Esophagus squamous epithelium (tissue), 5 donors: ENCODE measurements at regions not wholly inside any gene's neighbourhood (a gene's known extent, or its start where the extent isn't known, plus 50 kb on each side); places are given as distances from the start of the nearest gene placed in this dataset.

Experiments
- DNase-seq: peaks from one replicate; lab custom pipeline; 2025; lab: John Stamatoyannopoulos, UW
- H3K27ac ChIP-seq, 4 donors: fragments of 200-600 bp; sonication (generic); one replicate each; pipeline ENCODE4 v1.5.1; 2016 to 2019; ENCODE audit warnings: mild to moderate bottlenecking in 1 of 4
- H3K27me3 ChIP-seq, 4 donors: fragments of 200-600 bp; sonication (generic); 1 replicate in 3 of 4; 2 replicates in 1 of 4; pipeline versions ENCODE4 v1.5.1 to v1.6.0; 2017 to 2021; ENCODE audit warnings: antibody characterized with exemption in 1 of 4
- H3K36me3 ChIP-seq, 3 donors: fragments of 200-600 bp; sonication (generic); one replicate each; pipeline ENCODE4 v1.5.1; 2016 to 2019
- H3K4me1 ChIP-seq, 3 donors: fragments of 200-600 bp; sonication (generic); one replicate each; pipeline ENCODE4 v1.5.1; 2017 to 2019
- H3K4me3 ChIP-seq, 4 donors: fragments of 200-600 bp; sonication (generic); 1 replicate in 3 of 4; 2 replicates in 1 of 4; pipeline ENCODE4 v1.5.1; 2016 to 2019; ENCODE audit warnings: mild to moderate bottlenecking in 2 of 4, moderate library complexity in 1 of 4
- H3K9me3 ChIP-seq, 3 donors: fragments of 200-600 bp; sonication (generic); one replicate each; pipeline ENCODE4 v1.5.1; 2016 to 2019
- CTCF ChIP-seq, 6 experiments: fragments of 450-650 bp in 4 of 6; fragments of 200-600 bp in 2 of 6; sonication (generic) in 2 of 6; IDR thresholded peaks; one replicate each; pipeline ENCODE4 v1.5.1; 2016 to 2019; ENCODE audit warnings: antibody characterized with exemption in 6 of 6, mild to moderate bottlenecking in 4 of 6, moderate library complexity in 4 of 6
- POLR2A ChIP-seq, 4 donors: fragments of 450-650 bp; IDR thresholded peaks; one replicate each; pipeline ENCODE4 v1.6.1; 2017; ENCODE audit warnings: antibody characterized with exemption in 4 of 4, mild to moderate bottlenecking in 4 of 4, moderate library complexity in 3 of 4
- WGBS, 2 donors: methylation state at CpG; one replicate each; pipeline ENCODE4 v1.1.5; 2018; 5-methylcytosine and 5-hydroxymethylcytosine counted together
- intact Hi-C: fragments of 100-400 bp; cut with DNase I; formaldehyde crosslinking; loops from one replicate; pipeline ENCODE4 v1.15.0; 2022
- donor health status: DM: yes; HTN: yes; CAD: no.

- intact Hi-C loops = no loop called here
- H3K4me1 ChIP-seq = no peaks in the 10 kb centered on the region
- 77 to 88% methylated on average over 13 to 16 of the region's 30 CpGs for WGBS, 2 donors
- H3K27ac ChIP-seq = no peak overlapping the region
- H3K4me3 ChIP-seq = no peak overlapping the region
- TF ChIP-seq POLR2A (IDR thresholded peaks at IDR 0.05) (no peak), CTCF (IDR thresholded peaks at IDR 0.05) (no peak)
- H3K27me3 ChIP-seq = peaks cover 0 to 24% (median 0%) of the 10 kb centered on the region in 4 donors
- no peak for DNase-seq
- H3K9me3 ChIP-seq = peaks cover 0 to 7% (median 0%) of the 10 kb centered on the region in 3 donors
- H3K36me3 ChIP-seq = no peaks in the 10 kb centered on the region
These were observed 218.6 kb downstream of the KIF26A start for GRCh38 chr14:104356738-104357688.

- no peak for DNase-seq
- 83 to 87% methylated on average over 5 to 18 of the region's 33 CpGs for WGBS, 2 donors
These were observed 219.5 kb downstream of the KIF26A start for GRCh38 chr14:104357689-104358527.

GRCh38 chr14:104358528-104359300 is 220.3 kb downstream of the KIF26A start:
- Histone ChIP-seq H3K4me1 (no peaks in the 10 kb centered on the region), H3K36me3 (no peaks in the 10 kb centered on the region), H3K4me3 (no peak overlapping the region), H3K27ac (no peak overlapping the region), H3K9me3 (no peaks in the 10 kb centered on the region), H3K27me3 (peaks cover 0 to 29% (median 0%) of the 10 kb centered on the region in 4 donors)
- TF ChIP-seq POLR2A (IDR thresholded peaks at IDR 0.05) (no peak), CTCF (IDR thresholded peaks at IDR 0.05) (no peak)
- intact Hi-C loops = no loop called here
- no peak for DNase-seq
- 60 to 75% methylated on average over 2 of the region's 18 CpGs for WGBS, 2 donors

More at GRCh38 chr14:104357689-104358527, 219.5 kb downstream of the KIF26A start:
- H3K27me3 ChIP-seq = peaks cover 0 to 27% (median 0%) of the 10 kb centered on the region in 4 donors
- H3K9me3 ChIP-seq = peaks cover 0 to 1% (median 0%) of the 10 kb centered on the region in 3 donors
- no peak overlapping the region for H3K4me3 ChIP-seq
- intact Hi-C loops = no loop called here
- no peaks in the 10 kb centered on the region for H3K36me3 ChIP-seq
- H3K4me1 ChIP-seq = no peaks in the 10 kb centered on the region
- TF ChIP-seq CTCF (IDR thresholded peaks at IDR 0.05) (no peak), POLR2A (IDR thresholded peaks at IDR 0.05) (no peak)
- H3K27ac ChIP-seq = no peak overlapping the region

- H3K4me1 ChIP-seq = no peaks in the 10 kb centered on the region
- intact Hi-C loops = no loop called here
- peaks cover 0 to 25% (median 0%) of the 10 kb centered on the region in 4 donors for H3K27me3 ChIP-seq
- no peak overlapping the region for H3K4me3 ChIP-seq
- no peaks in the 10 kb centered on the region for H3K36me3 ChIP-seq
- no peak overlapping the region for H3K27ac ChIP-seq
- no peaks in the 10 kb centered on the region for H3K9me3 ChIP-seq
- 83 to 90% methylated on average over 1 to 2 of the region's 14 CpGs for WGBS, 2 donors
- TF ChIP-seq POLR2A (IDR thresholded peaks at IDR 0.05) = no peak
- no peak for TF ChIP-seq CTCF (IDR thresholded peaks at IDR 0.05)
- no peak for DNase-seq
These were observed 220.1 kb upstream of the C14orf180 start for GRCh38 chr14:104359301-104359968.
